HepG2 (cell line): ENCODE measurements at regions not wholly inside any gene's neighbourhood (a gene's known extent, or its start where the extent isn't known, plus 50 kb on each side); places are given as distances from the start of the nearest gene placed in this dataset.

Experiments
- ATAC-seq: fragments of 200-7000 bp; cut with Tn5 transposase; 3 replicates; pipeline ENCODE4 v1.9.1; 2020; ENCODE audit warnings: mild to moderate bottlenecking, moderate library complexity
- BruUV-seq: library from RNA; stranded (reverse); fragments of 400-500 nt; replicated peaks from 2 replicates; lab custom pipeline; 2021; lab: Mats Ljungman, UMichigan
- CTCF ChIA-PET: fragments of 300-600 bp; formaldehyde crosslinking; extraction: SDS; loops from one replicate; lab custom pipeline; 2021; ENCODE audit warnings: low total read pairs, inconsistent platforms, low intra/inter-chr PET ratio; lab: Yijun Ruan, JAX
- POLR2A ChIA-PET: fragments of 350-600 bp; sonication (Branson Sonifier 250); formaldehyde crosslinking; loops from one replicate; lab custom pipeline; 2020; ENCODE audit warnings: antibody characterized with exemption, inconsistent platforms; lab: Yijun Ruan, JAX
- DNase-seq: peaks from one replicate; pipeline ENCODE4 v3.0.0-alpha.2; 2015; ENCODE audit warnings: low spot score
- FAIRE-seq: peaks from 3 replicates; lab custom pipeline; 2011; peaks lifted over from hg19 to GRCh38; lab: Jason Lieb, UNC
- H2AFZ ChIP-seq: one replicate; pipeline ENCODE4 v1.6.1; 2011; ENCODE audit warnings: low read length, inconsistent platforms
- H3K27ac ChIP-seq: fragments of 300-600 bp; 3 replicates; pipeline ENCODE4 v1.8.0; 2011; ENCODE audit warnings: mixed run types, mild to moderate bottlenecking, mixed read lengths, low read length, inconsistent platforms; ENCODE audit not compliant: insufficient read depth; ENCODE audit errors: extremely low read length
- H3K27me3 ChIP-seq, 2 experiments: fragments of 200-600 bp in 1 of 2; 2 replicates in 1 of 2; 3 replicates in 1 of 2; pipeline versions ENCODE4 v1.6.0 to v1.8.0; 2011; ENCODE audit warnings: low read length in 2 of 2, mild to moderate bottlenecking in 2 of 2, moderate library complexity in 2 of 2, inconsistent platforms in 1 of 2; ENCODE audit not compliant: insufficient read depth in 2 of 2, control insufficient read depth in 1 of 2
- H3K36me3 ChIP-seq, 2 experiments: fragments of 200-600 bp in 1 of 2; replicated peaks in 1 of 2; 2 replicates in 1 of 2; 3 replicates in 1 of 2; pipeline versions ENCODE4 v1.5.1 to v1.8.0; 2011; ENCODE audit warnings: low read length in 2 of 2, inconsistent platforms in 1 of 2; ENCODE audit not compliant: insufficient read depth in 2 of 2, control insufficient read depth in 1 of 2
- H3K4me1 ChIP-seq: 2 replicates; pipeline ENCODE4 v1.5.1; 2012; ENCODE audit warnings: low read length, inconsistent platforms; ENCODE audit not compliant: insufficient read depth
- H3K4me2 ChIP-seq: 2 replicates; pipeline ENCODE4 v1.6.0; 2011; ENCODE audit warnings: low read depth, low read length, inconsistent platforms
- H3K4me3 ChIP-seq, 3 experiments: fragments of 200-600 bp in 1 of 3; sonication (generic), shearing (Covaris generic) in 1 of 3; replicated peaks in 1 of 3; 2 replicates each; pipeline ENCODE4 v1.5.1; 2011 to 2016; ENCODE audit warnings: low read length in 3 of 3, inconsistent platforms in 2 of 3, low read depth in 2 of 3, mild to moderate bottlenecking in 2 of 3, control low read depth in 1 of 3, mixed read lengths in 1 of 3; ENCODE audit not compliant: insufficient read depth in 1 of 3
- H3K79me2 ChIP-seq: one replicate; pipeline ENCODE4 v1.6.1; 2011; ENCODE audit warnings: low read length, inconsistent platforms; ENCODE audit not compliant: insufficient read depth
- H3K9ac ChIP-seq: 2 replicates; pipeline ENCODE4 v1.6.0; 2011; ENCODE audit warnings: mild to moderate bottlenecking, low read depth, low read length, inconsistent platforms; ENCODE audit not compliant: insufficient read depth
- H3K9me3 ChIP-seq: 2 replicates; pipeline ENCODE4 v1.5.1; 2012; ENCODE audit warnings: mild to moderate bottlenecking, low read length
- H4K20me1 ChIP-seq: 2 replicates; pipeline ENCODE4 v1.6.0; 2011; ENCODE audit warnings: inconsistent platforms, mild to moderate bottlenecking, low read length, moderate library complexity; ENCODE audit not compliant: insufficient read depth
- CBX1 ChIP-seq: IDR thresholded peaks from one replicate; pipeline ENCODE4 v1.6.1; 2016; ENCODE audit warnings: antibody characterized with exemption, low read depth
- CBX5 ChIP-seq: sonication (generic); formaldehyde crosslinking; IDR thresholded peaks from 2 replicates; pipeline ENCODE4 v1.4.0; 2020; ENCODE audit warnings: missing genetic modification reagents, borderline replicate concordance
- CREB1 ChIP-seq, 2 experiments: fragments of 450-650 bp in 1 of 2; IDR thresholded peaks; 2 replicates each; pipeline ENCODE4 v1.6.1; 2016 to 2017; ENCODE audit warnings: control low read depth in 1 of 2, mild to moderate bottlenecking in 1 of 2, missing compliant biosample characterization in 1 of 2, missing genetic modification characterization in 1 of 2
- CREM ChIP-seq, 2 experiments: sonication (generic) in 1 of 2; formaldehyde crosslinking in 1 of 2; IDR thresholded peaks; 2 replicates each; pipeline versions ENCODE4 v1.4.0 to v1.6.1; 2016 to 2020; ENCODE audit warnings: antibody characterized with exemption in 1 of 2, mild to moderate bottlenecking in 1 of 2, missing genetic modification reagents in 1 of 2
- DNMT1 ChIP-seq: sonication (generic); formaldehyde crosslinking; IDR thresholded peaks from 2 replicates; pipeline ENCODE4 v1.5.1; 2020; ENCODE audit warnings: mild to moderate bottlenecking, missing genetic modification reagents
- GABPB1 ChIP-seq: IDR thresholded peaks from 2 replicates; pipeline ENCODE4 v1.6.1; 2016; ENCODE audit warnings: mild to moderate bottlenecking, missing genetic modification reagents, moderate library complexity, missing compliant biosample characterization
- MEF2D ChIP-seq: sonication (generic); formaldehyde crosslinking; IDR thresholded peaks from 2 replicates; pipeline ENCODE4 v1.5.1; 2020; ENCODE audit warnings: mild to moderate bottlenecking, missing genetic modification reagents
- SUZ12 ChIP-seq: fragments of 150-350 bp; IDR thresholded peaks from 2 replicates; pipeline ENCODE4 v1.6.1; 2014; ENCODE audit warnings: low read depth, low read length
- THAP11 ChIP-seq: IDR thresholded peaks from 2 replicates; pipeline ENCODE4 v1.6.1; 2016; ENCODE audit warnings: missing biosample characterization, missing genetic modification reagents
- ZNF12 ChIP-seq: sonication (generic); formaldehyde crosslinking; IDR thresholded peaks from 2 replicates; pipeline ENCODE4 v1.5.0; 2020; ENCODE audit warnings: missing genetic modification reagents
- ZNF501 ChIP-seq: sonication (generic); formaldehyde crosslinking; IDR thresholded peaks from 2 replicates; pipeline ENCODE4 v1.5.1; 2020; ENCODE audit warnings: mild to moderate bottlenecking, moderate library complexity, missing genetic modification reagents
- ZSCAN20 ChIP-seq: sonication (generic); formaldehyde crosslinking; IDR thresholded peaks from 2 replicates; pipeline ENCODE4 v1.4.0; 2020; ENCODE audit warnings: missing genetic modification reagents, mild to moderate bottlenecking, borderline replicate concordance
- WGBS: methylation state at CpG from one replicate; pipeline ENCODE4 v1.1.6; 2017; ENCODE audit warnings: low lambda C conversion rate; 5-methylcytosine and 5-hydroxymethylcytosine counted together
- in situ Hi-C: cut with HindIII; loops from 2 replicates; pipeline ENCODE4 v1.10.0; 2017; ENCODE audit warnings: low pct_unique_long_range_greater_than_20kb; ENCODE audit not compliant: extremely low pct_ligation_motif_present
- intact Hi-C: fragments of 100-400 bp; cut with micrococcal nuclease; formaldehyde crosslinking; loops from one replicate; pipeline ENCODE4 v1.10.0; 2022; ENCODE audit not compliant: unreplicated experiment
- TF ChIP-seq, protein P1 (sequence below): sonication (generic); formaldehyde crosslinking; IDR thresholded peaks from 2 replicates; pipeline ENCODE4 v1.4.0; 2020; ENCODE audit warnings: missing genetic modification reagents
- TF ChIP-seq, protein P2 (sequence below): sonication (generic); formaldehyde crosslinking; IDR thresholded peaks from 2 replicates; pipeline ENCODE4 v1.5.1; 2020; ENCODE audit warnings: missing genetic modification reagents, mild to moderate bottlenecking, borderline replicate concordance
- TF ChIP-seq, protein P3 (sequence below), 2 experiments: sonication (generic) in 1 of 2; formaldehyde crosslinking in 1 of 2; IDR thresholded peaks; 2 replicates each; pipeline versions ENCODE4 v1.5.1 to v1.6.1; 2011 to 2020; ENCODE audit warnings: borderline replicate concordance in 1 of 2, low read depth in 1 of 2, low read length in 1 of 2, mild to moderate bottlenecking in 1 of 2, missing genetic modification reagents in 1 of 2, moderate library complexity in 1 of 2
- TF ChIP-seq, protein P4 (sequence below): sonication (generic); formaldehyde crosslinking; IDR thresholded peaks from 2 replicates; pipeline ENCODE4 v1.4.0; 2020; ENCODE audit warnings: missing genetic modification reagents

DNA sequence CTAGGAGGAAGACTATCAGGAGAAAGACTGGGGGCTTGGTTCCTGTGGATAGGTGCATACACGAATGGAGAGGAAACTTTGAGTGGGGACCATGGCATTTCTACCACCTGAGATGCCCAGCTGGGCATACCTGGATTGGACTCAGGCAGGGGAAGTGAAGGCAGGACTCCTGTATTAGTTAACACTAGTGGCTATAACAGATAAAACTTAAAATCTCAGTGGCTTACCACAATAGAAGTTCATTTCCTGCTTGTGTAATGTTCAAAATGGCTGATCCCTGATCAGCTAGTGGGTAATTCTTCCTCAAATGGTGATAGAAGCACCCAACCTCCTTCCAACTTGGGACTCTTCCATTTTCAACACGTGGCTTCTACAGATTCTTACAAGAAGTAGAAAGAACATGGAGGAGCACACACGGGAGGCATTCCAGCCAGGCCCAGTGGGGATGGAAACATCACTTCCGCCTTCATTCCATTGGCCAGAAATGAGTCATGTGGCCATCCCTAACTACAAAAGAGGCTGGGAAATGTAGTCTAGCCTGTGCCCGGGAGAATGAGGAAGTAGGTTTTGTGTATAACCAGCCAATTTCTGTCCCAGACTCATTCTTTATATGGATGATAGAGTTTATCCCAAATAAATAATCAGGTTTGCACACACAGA, 112.1 kb downstream of the UTP18 start:
- H3K4me3 ChIP-seq: peak overlapping the region in 2 of 3 experiments; percentile 6 to 7; a peak in 1 of 6 replicates
- H3K9ac ChIP-seq: no peak overlapping the region
- intact Hi-C loops: no loop called here
- ATAC-seq: peak; percentile 55
- 32% methylated on average over 5 of the region's 5 CpGs for WGBS
- no peaks in the 10 kb centered on the region for H4K20me1 ChIP-seq
- H3K27ac ChIP-seq: no peak overlapping the region
- H3K36me3 ChIP-seq: no peaks in the 10 kb centered on the region
- ChIA-PET POLR2A (no interaction called here), CTCF (interaction anchor here (1.2 to 2.4 kb wide), 2 partner anchors 163 to 734 kb away, joined by 5 to 18 read pairs; no protein-coding TSS in a partner anchor)
- H2AFZ ChIP-seq: peak overlapping the region; percentile 24
- peaks cover 0 to 8% of the 10 kb centered on the region in 2 experiments; a peak in 1 of 5 replicates for H3K27me3 ChIP-seq
- H3K9me3 ChIP-seq: no peaks in the 10 kb centered on the region
- TSS peak; percentile 51 for BruUV-seq
- in situ Hi-C loops: no loop called here
- H3K79me2 ChIP-seq: no peaks in the 10 kb centered on the region
- peak overlapping the region; percentile 25 for H3K4me2 ChIP-seq
- H3K4me1 ChIP-seq: peaks cover 8% of the 10 kb centered on the region; the same call in 1 of the 2 replicates
- peak; percentile 72 for DNase-seq
- FAIRE-seq: peak; percentile 39
- TF ChIP-seq CBX1 (no peak), CBX5 (no peak), ZNF12 (CRISPR knock-in tag) (0 out of 2 replicates have a peak, but pooled peaks have one; percentile 51), SUZ12 (peak; percentile 17; the same call in 1 of the 2 replicates), ZSCAN20 (CRISPR knock-in tag) (no peak), ZNF501 (CRISPR knock-in tag) (no peak), DNMT1 (CRISPR knock-in tag) (no peak), MEF2D (CRISPR knock-in tag) (no peak), GABPB1 (peak; percentile 74), CREB1 (IDR thresholded peaks at IDR 0.05) (0 out of 2 replicates have a peak, but pooled peaks have one; percentile 9), CREB1 (CRISPR knock-in tag; IDR thresholded peaks at IDR 0.05) (peak; percentile 81), CREM (IDR thresholded peaks at IDR 0.05) (peak; percentile 54; the same call in 1 of the 2 replicates), CREM (CRISPR knock-in tag; IDR thresholded peaks at IDR 0.05) (no peak), THAP11 (CRISPR knock-in tag) (peak; percentile 91)
- TF ChIP-seq, protein P1, sequence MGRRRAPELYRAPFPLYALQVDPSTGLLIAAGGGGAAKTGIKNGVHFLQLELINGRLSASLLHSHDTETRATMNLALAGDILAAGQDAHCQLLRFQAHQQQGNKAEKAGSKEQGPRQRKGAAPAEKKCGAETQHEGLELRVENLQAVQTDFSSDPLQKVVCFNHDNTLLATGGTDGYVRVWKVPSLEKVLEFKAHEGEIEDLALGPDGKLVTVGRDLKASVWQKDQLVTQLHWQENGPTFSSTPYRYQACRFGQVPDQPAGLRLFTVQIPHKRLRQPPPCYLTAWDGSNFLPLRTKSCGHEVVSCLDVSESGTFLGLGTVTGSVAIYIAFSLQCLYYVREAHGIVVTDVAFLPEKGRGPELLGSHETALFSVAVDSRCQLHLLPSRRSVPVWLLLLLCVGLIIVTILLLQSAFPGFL: no peak
- TF ChIP-seq, protein P2, sequence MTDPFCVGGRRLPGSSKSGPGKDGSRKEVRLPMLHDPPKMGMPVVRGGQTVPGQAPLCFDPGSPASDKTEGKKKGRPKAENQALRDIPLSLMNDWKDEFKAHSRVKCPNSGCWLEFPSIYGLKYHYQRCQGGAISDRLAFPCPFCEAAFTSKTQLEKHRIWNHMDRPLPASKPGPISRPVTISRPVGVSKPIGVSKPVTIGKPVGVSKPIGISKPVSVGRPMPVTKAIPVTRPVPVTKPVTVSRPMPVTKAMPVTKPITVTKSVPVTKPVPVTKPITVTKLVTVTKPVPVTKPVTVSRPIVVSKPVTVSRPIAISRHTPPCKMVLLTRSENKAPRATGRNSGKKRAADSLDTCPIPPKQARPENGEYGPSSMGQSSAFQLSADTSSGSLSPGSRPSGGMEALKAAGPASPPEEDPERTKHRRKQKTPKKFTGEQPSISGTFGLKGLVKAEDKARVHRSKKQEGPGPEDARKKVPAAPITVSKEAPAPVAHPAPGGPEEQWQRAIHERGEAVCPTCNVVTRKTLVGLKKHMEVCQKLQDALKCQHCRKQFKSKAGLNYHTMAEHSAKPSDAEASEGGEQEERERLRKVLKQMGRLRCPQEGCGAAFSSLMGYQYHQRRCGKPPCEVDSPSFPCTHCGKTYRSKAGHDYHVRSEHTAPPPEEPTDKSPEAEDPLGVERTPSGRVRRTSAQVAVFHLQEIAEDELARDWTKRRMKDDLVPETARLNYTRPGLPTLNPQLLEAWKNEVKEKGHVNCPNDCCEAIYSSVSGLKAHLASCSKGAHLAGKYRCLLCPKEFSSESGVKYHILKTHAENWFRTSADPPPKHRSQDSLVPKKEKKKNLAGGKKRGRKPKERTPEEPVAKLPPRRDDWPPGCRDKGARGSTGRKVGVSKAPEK (CRISPR knock-in tag): no peak
- TF ChIP-seq, protein P3, sequence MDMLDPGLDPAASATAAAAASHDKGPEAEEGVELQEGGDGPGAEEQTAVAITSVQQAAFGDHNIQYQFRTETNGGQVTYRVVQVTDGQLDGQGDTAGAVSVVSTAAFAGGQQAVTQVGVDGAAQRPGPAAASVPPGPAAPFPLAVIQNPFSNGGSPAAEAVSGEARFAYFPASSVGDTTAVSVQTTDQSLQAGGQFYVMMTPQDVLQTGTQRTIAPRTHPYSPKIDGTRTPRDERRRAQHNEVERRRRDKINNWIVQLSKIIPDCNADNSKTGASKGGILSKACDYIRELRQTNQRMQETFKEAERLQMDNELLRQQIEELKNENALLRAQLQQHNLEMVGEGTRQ (IDR thresholded peaks at IDR 0.05; ENCODE audit: low read depth, low read length): peak; percentile 53
- TF ChIP-seq, protein P3 (CRISPR knock-in tag; IDR thresholded peaks at IDR 0.05; ENCODE audit: borderline replicate concordance): peak; percentile 76; the same call in 1 of the 2 replicates
- TF ChIP-seq, protein P4, sequence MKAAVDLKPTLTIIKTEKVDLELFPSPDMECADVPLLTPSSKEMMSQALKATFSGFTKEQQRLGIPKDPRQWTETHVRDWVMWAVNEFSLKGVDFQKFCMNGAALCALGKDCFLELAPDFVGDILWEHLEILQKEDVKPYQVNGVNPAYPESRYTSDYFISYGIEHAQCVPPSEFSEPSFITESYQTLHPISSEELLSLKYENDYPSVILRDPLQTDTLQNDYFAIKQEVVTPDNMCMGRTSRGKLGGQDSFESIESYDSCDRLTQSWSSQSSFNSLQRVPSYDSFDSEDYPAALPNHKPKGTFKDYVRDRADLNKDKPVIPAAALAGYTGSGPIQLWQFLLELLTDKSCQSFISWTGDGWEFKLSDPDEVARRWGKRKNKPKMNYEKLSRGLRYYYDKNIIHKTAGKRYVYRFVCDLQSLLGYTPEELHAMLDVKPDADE (CRISPR knock-in tag): no peak
